ENCODE measurements at regions not wholly inside any gene's neighbourhood (a gene's known extent, or its start where the extent isn't known, plus 50 kb on each side); places are given as distances from the start of the nearest gene placed in this dataset.

- TF ChIP-seq POLR2A (IDR thresholded peaks at IDR 0.05) (no peak), CTCF (IDR thresholded peaks at IDR 0.05) (no peak), POLR2AphosphoS5 (IDR thresholded peaks at IDR 0.05) (no peak)
Observed at GRCh38 chr3:28780480-28780879, 431.9 kb upstream of the AZI2 start.
